ENCODE measurements at regions not wholly inside any gene's neighbourhood (a gene's known extent, or its start where the extent isn't known, plus 50 kb on each side); places are given as distances from the start of the nearest gene placed in this dataset.

DNA sequence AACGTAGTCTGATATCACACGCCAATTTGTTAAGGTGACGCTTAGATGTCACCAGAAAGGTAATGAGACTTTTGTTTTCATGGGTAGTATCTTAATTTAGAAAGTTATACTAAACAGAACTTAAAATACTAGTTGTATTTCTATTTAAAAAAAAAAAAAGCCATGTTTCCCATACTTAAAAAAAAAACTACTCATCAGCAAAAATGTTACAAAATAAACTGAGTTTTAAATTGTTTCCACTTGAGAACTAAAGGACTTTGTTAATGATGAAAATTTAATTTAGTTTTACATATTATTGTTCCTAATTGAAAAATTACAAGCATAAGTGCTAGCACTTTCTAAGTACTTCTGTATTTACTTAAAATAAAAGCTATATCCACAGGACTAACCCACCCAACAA, 300.8 kb upstream of the ATP11B start:
- no peaks in the 10 kb centered on the region for H3K4me1 ChIP-seq (ENCODE audit: control insufficient read depth, insufficient read depth, low read length)
- DNase-seq (ENCODE audit: low read depth in 4 of 6, low spot score in 6 of 6) = no peak
- no CpG with 5 or more reads among the region's 3 CpGs for WGBS (ENCODE audit: insufficient coverage)
- H3K4me3 ChIP-seq (ENCODE audit: low read depth, low read length) = no peak overlapping the region
- no peaks in the 10 kb centered on the region for H3K36me3 ChIP-seq (ENCODE audit: control insufficient read depth, insufficient read depth, low read length)
- no peaks in the 10 kb centered on the region for H3K27me3 ChIP-seq (ENCODE audit: control insufficient read depth, insufficient read depth, low read length)
- H3K9me3 ChIP-seq (ENCODE audit: control insufficient read depth, insufficient read depth, low read length) = no peaks in the 10 kb centered on the region
- no peak overlapping the region for H3K27ac ChIP-seq (ENCODE audit: low read depth, low read length)

DNA sequence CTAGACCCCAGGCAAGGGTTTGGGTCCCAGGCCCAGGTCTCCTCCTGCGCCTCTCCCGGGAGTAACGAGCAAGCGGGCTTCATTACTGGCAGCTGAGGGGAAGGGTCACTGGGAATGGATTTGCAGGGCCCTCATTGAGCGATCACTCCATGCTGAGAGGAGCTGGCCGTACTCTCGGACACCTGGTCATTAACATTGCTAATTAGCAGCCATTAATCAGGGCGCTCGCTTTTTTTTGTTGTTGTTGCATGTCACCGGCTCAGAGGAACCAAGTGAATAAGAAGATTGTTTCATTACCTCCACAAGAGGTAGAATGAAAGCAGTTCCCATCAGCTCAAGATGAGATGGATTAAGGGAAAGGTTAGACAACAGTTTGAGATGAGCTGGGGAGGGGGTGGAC, 293.0 kb upstream of the ATP11B start:
- peak overlapping the region; percentile 72 for H3K27ac ChIP-seq (ENCODE audit: low read depth, low read length)
- no peak overlapping the region for H3K4me3 ChIP-seq (ENCODE audit: low read depth, low read length)
- 36% methylated on average over 7 of the region's 10 CpGs for WGBS (ENCODE audit: insufficient coverage)
- H3K9me3 ChIP-seq (ENCODE audit: control insufficient read depth, insufficient read depth, low read length) = no peaks in the 10 kb centered on the region
- H3K27me3 ChIP-seq (ENCODE audit: control insufficient read depth, insufficient read depth, low read length) = no peaks in the 10 kb centered on the region
- H3K4me1 ChIP-seq (ENCODE audit: control insufficient read depth, insufficient read depth, low read length) = peaks cover 6% of the 10 kb centered on the region
- DNase-seq (ENCODE audit: low read depth in 4 of 6, low spot score in 6 of 6) = peak in 3 of 6 donors; percentile 50 to 88 (median 81)
- H3K36me3 ChIP-seq (ENCODE audit: control insufficient read depth, insufficient read depth, low read length) = no peaks in the 10 kb centered on the region

DNA sequence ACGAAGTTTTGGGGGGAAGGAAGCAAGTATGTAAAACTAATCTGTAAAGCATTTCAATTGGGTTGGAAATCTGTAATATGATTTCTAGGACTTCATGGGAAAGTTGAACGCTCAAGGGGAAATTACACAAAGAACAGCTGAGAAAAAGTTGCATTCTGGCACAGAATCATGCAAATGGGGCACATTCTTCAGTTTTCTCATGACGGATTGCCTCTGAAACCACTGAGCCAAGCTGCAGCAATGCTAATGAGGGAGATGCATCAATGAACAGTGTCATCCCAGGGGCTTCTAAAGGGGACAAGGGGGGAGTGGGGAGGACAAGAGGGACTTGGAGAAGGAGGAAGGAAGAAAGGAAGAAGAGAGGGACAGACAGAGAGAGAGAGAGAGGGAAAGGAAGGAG, 291.4 kb upstream of the ATP11B start:
- Histone ChIP-seq H3K9me3 (ENCODE audit: control insufficient read depth, insufficient read depth, low read length) (no peaks in the 10 kb centered on the region), H3K36me3 (ENCODE audit: control insufficient read depth, insufficient read depth, low read length) (no peaks in the 10 kb centered on the region), H3K27ac (ENCODE audit: low read depth, low read length) (peak overlapping the region; percentile 62), H3K27me3 (ENCODE audit: control insufficient read depth, insufficient read depth, low read length) (no peaks in the 10 kb centered on the region), H3K4me3 (ENCODE audit: low read depth, low read length) (no peak overlapping the region), H3K4me1 (ENCODE audit: control insufficient read depth, insufficient read depth, low read length) (peaks cover 6% of the 10 kb centered on the region)
- peak in 2 of 6 donors; percentile 77 to 82 for DNase-seq (ENCODE audit: low read depth in 4 of 6, low spot score in 6 of 6)
- 16% methylated on average over 3 of the region's 3 CpGs for WGBS (ENCODE audit: insufficient coverage)

DNA sequence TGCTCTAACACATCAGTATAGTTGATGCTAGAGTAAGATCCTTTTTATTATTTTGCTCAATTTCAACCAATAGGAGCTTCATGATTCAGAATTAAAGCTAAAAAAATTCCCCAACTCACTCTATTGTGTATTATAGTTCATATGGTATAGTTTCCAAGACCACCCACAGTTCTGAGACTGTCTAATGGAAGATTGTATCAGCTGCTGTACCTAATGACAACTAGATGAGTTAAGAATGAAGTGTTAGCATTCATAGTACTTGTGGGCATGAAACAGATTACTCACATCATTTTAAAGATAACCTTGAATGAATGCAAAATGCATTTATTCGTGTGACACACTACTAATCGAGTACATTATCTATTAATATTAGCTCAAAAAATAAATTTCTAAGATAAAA, 289.9 kb upstream of the ATP11B start:
- Histone ChIP-seq H3K27ac (ENCODE audit: low read depth, low read length) (peak overlapping the region; percentile 62), H3K27me3 (ENCODE audit: control insufficient read depth, insufficient read depth, low read length) (no peaks in the 10 kb centered on the region), H3K4me1 (ENCODE audit: control insufficient read depth, insufficient read depth, low read length) (peaks cover 6% of the 10 kb centered on the region), H3K36me3 (ENCODE audit: control insufficient read depth, insufficient read depth, low read length) (no peaks in the 10 kb centered on the region), H3K9me3 (ENCODE audit: control insufficient read depth, insufficient read depth, low read length) (no peaks in the 10 kb centered on the region), H3K4me3 (ENCODE audit: low read depth, low read length) (no peak overlapping the region)
- peak in 1 of 6 donors; percentile 28 for DNase-seq (ENCODE audit: low read depth in 4 of 6, low spot score in 6 of 6)
- no CpG with 5 or more reads among the region's 2 CpGs for WGBS (ENCODE audit: insufficient coverage)

DNA sequence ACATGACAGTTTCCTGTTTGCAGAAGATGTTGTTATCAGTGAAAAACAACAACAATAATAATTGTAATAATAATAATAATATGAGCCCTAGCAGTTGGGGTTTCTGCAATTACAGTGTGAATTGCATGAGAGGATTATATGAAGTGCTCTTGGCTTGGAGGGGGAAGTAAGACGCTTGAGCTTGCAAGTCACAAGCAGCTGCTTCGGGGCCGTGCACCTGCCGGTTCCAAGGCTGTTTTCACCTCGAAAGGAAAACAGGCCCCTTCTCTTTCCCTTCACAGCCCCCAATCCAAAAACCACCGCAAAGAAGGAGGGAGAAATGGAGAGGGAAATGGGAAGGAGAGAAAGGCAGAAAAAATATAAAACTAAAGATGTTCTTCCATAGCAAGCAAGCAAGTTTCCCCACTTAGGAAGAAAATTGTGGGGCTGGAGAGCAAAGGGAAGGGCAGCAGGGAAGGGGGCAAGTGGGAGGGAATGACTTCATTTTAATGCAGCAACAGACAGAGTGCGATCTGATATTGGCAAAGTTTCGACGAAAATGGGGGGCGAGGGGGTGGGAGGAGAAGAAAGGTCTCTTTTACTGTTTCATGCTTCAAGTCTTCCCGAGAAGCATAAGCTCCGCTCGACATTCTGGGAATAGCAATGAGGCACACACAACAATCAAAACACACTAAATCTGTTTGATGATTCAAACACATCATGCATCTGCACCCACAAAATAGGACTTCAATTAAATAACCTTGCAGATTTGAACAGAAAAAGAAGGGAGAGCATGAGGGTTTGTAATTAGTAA, 284.2 kb upstream of the ATP11B start:
- peak overlapping the region; percentile 92 for H3K27ac ChIP-seq (ENCODE audit: low read depth, low read length)
- H3K9me3 ChIP-seq (ENCODE audit: control insufficient read depth, insufficient read depth, low read length) = no peaks in the 10 kb centered on the region
- peak in 3 of 6 donors; percentile 43 to 90 (median 89) for DNase-seq (ENCODE audit: low read depth in 4 of 6, low spot score in 6 of 6)
- 11% methylated on average over 3 of the region's 13 CpGs for WGBS (ENCODE audit: insufficient coverage)
- H3K27me3 ChIP-seq (ENCODE audit: control insufficient read depth, insufficient read depth, low read length) = no peaks in the 10 kb centered on the region
- no peak overlapping the region for H3K4me3 ChIP-seq (ENCODE audit: low read depth, low read length)
- H3K36me3 ChIP-seq (ENCODE audit: control insufficient read depth, insufficient read depth, low read length) = no peaks in the 10 kb centered on the region
- H3K4me1 ChIP-seq (ENCODE audit: control insufficient read depth, insufficient read depth, low read length) = peaks cover 7% of the 10 kb centered on the region

DNA sequence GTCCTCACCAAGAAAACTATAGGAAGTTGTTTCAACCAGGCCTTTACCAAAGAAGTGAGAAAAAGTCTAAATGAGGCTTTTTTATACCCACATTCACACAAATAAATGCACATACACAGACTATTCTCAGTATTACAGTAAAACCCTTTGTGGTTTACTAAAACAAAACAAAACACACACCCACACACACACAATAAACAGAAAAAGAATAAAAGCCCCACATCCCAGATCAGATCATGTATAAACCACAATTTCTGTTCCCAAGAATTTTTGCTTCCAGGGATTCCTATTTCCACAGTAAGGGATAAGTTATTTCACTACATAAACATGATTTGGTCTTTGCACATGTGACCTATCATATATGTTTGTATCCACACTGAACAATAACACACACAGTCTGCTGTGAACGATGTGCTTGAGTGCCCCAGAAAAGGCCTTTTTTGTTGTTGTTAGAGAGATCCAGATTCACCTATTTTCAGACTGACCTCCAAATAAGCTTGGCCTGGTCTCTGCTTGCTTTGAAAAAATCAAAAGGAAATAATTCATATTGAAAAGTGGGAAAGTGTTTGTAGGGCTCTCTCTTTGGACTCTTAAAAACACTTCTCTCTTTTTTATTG, 283.4 kb upstream of the ATP11B start:
- H3K36me3 ChIP-seq (ENCODE audit: control insufficient read depth, insufficient read depth, low read length) = no peaks in the 10 kb centered on the region
- no peaks in the 10 kb centered on the region for H3K9me3 ChIP-seq (ENCODE audit: control insufficient read depth, insufficient read depth, low read length)
- no peak for DNase-seq (ENCODE audit: low read depth in 4 of 6, low spot score in 6 of 6)
- peaks cover 7% of the 10 kb centered on the region for H3K4me1 ChIP-seq (ENCODE audit: control insufficient read depth, insufficient read depth, low read length)
- no CpG with 5 or more reads among the region's 1 CpG for WGBS (ENCODE audit: insufficient coverage)
- peak overlapping the region; percentile 92 for H3K27ac ChIP-seq (ENCODE audit: low read depth, low read length)
- no peaks in the 10 kb centered on the region for H3K27me3 ChIP-seq (ENCODE audit: control insufficient read depth, insufficient read depth, low read length)
- H3K4me3 ChIP-seq (ENCODE audit: low read depth, low read length) = no peak overlapping the region

DNA sequence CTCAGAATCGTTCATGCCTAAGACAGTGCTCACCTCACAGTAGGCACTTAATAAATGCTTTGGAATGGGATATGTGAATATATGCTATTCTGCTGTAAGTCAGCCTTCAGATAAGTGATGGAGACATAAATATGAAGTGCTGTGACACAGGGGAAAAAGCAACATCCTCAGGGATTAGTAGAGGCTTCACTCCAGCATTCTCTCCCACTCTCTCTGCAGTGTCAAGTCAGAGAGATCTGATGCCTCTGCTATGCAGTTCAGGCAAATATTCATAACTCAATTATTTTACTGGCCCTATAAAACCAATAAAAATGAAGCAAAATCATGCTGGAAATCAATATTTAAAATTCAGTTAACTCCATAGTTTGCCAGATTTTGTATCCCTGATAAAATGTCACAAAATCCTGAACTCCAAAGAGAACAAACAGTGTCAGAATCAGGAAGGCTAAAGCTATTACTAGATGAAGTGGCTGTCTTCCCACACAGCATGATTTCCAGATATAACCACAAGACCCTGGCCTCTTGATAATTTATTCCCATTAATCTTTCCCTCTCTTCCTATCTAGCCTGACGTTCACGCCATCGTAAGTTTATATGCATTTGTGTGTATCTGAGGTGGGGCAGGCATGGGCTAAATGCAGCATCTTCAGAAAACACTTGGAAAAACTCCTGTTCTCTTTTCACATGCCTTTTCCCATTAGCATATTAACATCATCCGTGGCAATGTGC, 278.9 kb upstream of the ATP11B start:
- Histone ChIP-seq H3K4me3 (ENCODE audit: low read depth, low read length) (no peak overlapping the region), H3K9me3 (ENCODE audit: control insufficient read depth, insufficient read depth, low read length) (no peaks in the 10 kb centered on the region), H3K4me1 (ENCODE audit: control insufficient read depth, insufficient read depth, low read length) (no peaks in the 10 kb centered on the region), H3K27me3 (ENCODE audit: control insufficient read depth, insufficient read depth, low read length) (no peaks in the 10 kb centered on the region), H3K27ac (ENCODE audit: low read depth, low read length) (no peak overlapping the region), H3K36me3 (ENCODE audit: control insufficient read depth, insufficient read depth, low read length) (no peaks in the 10 kb centered on the region)
- DNase-seq (ENCODE audit: low read depth in 4 of 6, low spot score in 6 of 6) = no peak
- no CpG with 5 or more reads among the region's 5 CpGs for WGBS (ENCODE audit: insufficient coverage)

DNA sequence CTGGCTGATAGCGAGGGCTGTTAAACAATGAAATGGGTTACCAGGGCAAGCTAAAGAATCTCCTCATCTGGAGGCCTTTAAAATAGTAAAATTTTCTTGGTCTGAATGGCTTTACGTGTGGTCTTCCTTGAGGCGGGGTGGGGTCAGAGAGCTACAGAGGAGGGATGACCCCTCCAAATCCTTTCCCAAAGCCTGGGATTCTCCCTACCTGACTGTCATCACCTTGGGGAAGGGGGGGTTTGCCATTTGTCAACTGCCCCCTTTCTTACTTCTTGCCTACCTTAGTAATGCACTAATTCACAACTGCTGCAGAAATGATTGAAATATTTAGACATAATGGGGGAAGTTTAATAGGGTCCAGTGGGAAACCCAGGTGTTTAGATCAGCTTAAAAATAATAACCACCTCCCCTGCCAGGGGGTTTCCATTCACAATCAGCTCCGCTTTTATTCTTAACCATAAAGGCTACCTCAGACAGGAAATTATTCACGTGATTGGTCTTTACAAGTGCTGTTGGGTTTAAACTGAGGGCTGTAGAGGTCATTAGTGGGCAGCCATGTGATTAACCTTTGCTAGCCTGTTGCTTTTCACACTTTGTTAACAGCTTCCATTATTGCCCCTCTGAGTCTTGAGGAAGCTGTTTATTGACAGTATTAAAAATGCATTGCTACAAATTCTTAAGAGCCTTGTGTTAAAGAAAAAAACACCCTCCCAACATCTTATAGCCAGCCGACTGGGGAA, 276.5 kb upstream of the ATP11B start:
- DNase-seq (ENCODE audit: low read depth in 4 of 6, low spot score in 6 of 6) = no peak
- Histone ChIP-seq H3K36me3 (ENCODE audit: control insufficient read depth, insufficient read depth, low read length) (no peaks in the 10 kb centered on the region), H3K4me1 (ENCODE audit: control insufficient read depth, insufficient read depth, low read length) (no peaks in the 10 kb centered on the region), H3K27me3 (ENCODE audit: control insufficient read depth, insufficient read depth, low read length) (no peaks in the 10 kb centered on the region), H3K4me3 (ENCODE audit: low read depth, low read length) (no peak overlapping the region), H3K9me3 (ENCODE audit: control insufficient read depth, insufficient read depth, low read length) (no peaks in the 10 kb centered on the region), H3K27ac (ENCODE audit: low read depth, low read length) (no peak overlapping the region)
- 60% methylated on average over 1 of the region's 6 CpGs for WGBS (ENCODE audit: insufficient coverage)

DNA sequence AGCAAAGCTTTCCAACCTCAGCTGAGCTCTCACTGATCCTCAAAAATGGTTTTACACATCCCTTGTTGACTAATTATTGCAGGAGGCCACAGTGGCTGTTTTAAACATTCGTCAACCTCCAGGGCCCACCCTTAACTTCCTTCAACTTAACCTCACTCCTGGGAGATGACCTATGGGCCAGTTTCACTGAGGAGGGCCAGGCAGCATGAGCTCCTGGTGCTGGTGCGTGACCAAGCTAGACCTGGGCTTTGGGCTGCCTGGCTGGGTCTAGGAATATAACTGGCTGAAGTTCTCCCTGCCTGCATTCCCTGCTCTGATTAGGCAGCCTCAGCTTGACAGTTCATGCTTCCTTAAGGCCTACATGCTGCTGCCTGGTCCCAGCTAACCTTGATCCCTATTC, 273.7 kb upstream of the ATP11B start:
- no peak for DNase-seq (ENCODE audit: low read depth in 4 of 6, low spot score in 6 of 6)
- no peaks in the 10 kb centered on the region for H3K4me1 ChIP-seq (ENCODE audit: control insufficient read depth, insufficient read depth, low read length)
- 61% methylated on average over 2 of the region's 2 CpGs for WGBS (ENCODE audit: insufficient coverage)
- H3K27me3 ChIP-seq (ENCODE audit: control insufficient read depth, insufficient read depth, low read length) = no peaks in the 10 kb centered on the region
- H3K9me3 ChIP-seq (ENCODE audit: control insufficient read depth, insufficient read depth, low read length) = no peaks in the 10 kb centered on the region
- no peaks in the 10 kb centered on the region for H3K36me3 ChIP-seq (ENCODE audit: control insufficient read depth, insufficient read depth, low read length)
- no peak overlapping the region for H3K27ac ChIP-seq (ENCODE audit: low read depth, low read length)
- no peak overlapping the region for H3K4me3 ChIP-seq (ENCODE audit: low read depth, low read length)
